BLaER1 (cell line): ENCODE measurements at regions not wholly inside any gene's neighbourhood (a gene's known extent, or its start where the extent isn't known, plus 50 kb on each side); places are given as distances from the start of the nearest gene placed in this dataset.

Source experiments
- H3K27ac ChIP-seq: shearing (Covaris generic); formaldehyde crosslinking; 2 replicates; pipeline ENCODE4 v1.8.1; 2022
- H3K27me3 ChIP-seq: shearing (Covaris generic); formaldehyde crosslinking; 2 replicates; pipeline ENCODE4 v1.8.1; 2022
- H3K36me3 ChIP-seq: shearing (Covaris generic); formaldehyde crosslinking; 2 replicates; pipeline ENCODE4 v1.8.1; 2022
- H3K4me1 ChIP-seq: shearing (Covaris generic); formaldehyde crosslinking; 2 replicates; pipeline ENCODE4 v1.8.1; 2022
- H3K4me2 ChIP-seq: shearing (Covaris generic); formaldehyde crosslinking; 2 replicates; pipeline ENCODE4 v1.8.1; 2022
- H3K4me3 ChIP-seq: shearing (Covaris generic); formaldehyde crosslinking; 2 replicates; pipeline ENCODE4 v1.8.1; 2022
- H3K9ac ChIP-seq: shearing (Covaris generic); formaldehyde crosslinking; 2 replicates; pipeline ENCODE4 v1.8.1; 2022
- H3K9me3 ChIP-seq: shearing (Covaris generic); formaldehyde crosslinking; 2 replicates; pipeline ENCODE4 v1.8.1; 2022
- H4K20me1 ChIP-seq: shearing (Covaris generic); formaldehyde crosslinking; 2 replicates; pipeline ENCODE4 v1.8.1; 2022
- Cebpa-rat ChIP-seq: shearing (Covaris generic); IDR thresholded peaks from 2 replicates; pipeline ENCODE4 v1.8.1; 2022

DNA sequence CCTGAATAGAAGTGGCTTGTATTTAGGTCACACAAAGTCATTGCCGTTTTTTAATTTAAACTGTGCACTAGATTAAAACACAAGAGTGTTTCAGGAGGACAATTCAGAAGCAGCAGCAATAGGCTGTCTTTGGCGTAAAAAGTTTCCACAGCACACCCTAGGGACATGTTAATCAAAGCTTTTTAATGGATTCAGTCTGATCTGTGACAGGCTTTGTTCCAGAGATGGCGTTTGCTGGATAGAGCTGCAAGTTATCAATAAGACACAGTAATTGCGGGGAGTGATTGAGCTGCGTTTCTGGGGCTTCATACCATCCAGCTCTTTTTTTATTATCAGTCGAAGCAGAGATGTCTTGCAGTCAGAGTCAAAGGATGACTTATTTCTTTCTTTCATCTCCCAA, 300.3 kb downstream of the ZNF608 start:
- no peak overlapping the region for H3K27ac ChIP-seq
- TF ChIP-seq Cebpa-rat, result no peak
- peaks cover 32% of the 10 kb centered on the region for H3K4me1 ChIP-seq
- no peak overlapping the region for H3K9ac ChIP-seq
- H4K20me1 ChIP-seq, result no peaks in the 10 kb centered on the region
- no peaks in the 10 kb centered on the region for H3K36me3 ChIP-seq
- H3K4me3 ChIP-seq, result no peak overlapping the region
- peaks cover 7% of the 10 kb centered on the region; the same call in 1 of the 2 replicates for H3K9me3 ChIP-seq
- H3K4me2 ChIP-seq, result no peak overlapping the region; the same call in 1 of the 2 replicates
- H3K27me3 ChIP-seq, result no peaks in the 10 kb centered on the region

DNA sequence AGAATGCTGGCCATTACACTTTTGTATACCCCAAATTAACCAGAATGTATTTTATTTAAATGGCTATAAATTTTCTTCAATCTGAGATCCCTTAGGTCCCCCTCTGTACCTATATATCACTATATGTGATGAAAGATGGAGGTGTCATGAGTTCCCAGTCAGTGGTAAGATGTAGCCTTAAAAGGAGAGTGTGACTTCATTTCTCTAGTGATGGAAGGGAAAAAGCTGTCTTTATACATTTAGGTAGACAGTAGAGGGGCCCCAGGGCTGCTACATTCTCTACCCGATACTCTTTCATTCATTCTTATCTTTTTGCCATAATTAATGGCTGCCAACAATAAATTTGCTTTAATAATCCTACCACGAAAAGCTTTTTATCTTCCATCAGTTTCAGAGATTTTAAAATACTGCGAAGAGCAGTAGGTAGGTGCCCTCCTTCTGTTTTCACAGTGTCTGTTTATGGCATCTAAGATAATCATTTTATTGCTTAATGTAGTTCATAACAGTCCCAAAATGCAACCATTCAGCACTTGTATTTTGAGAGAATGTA, 301.3 kb downstream of the ZNF608 start:
- H3K4me2 ChIP-seq, result no peak overlapping the region
- no peaks in the 10 kb centered on the region for H3K36me3 ChIP-seq
- no peaks in the 10 kb centered on the region for H3K27me3 ChIP-seq
- no peak overlapping the region for H3K4me3 ChIP-seq
- no peak overlapping the region for H3K9ac ChIP-seq
- H3K27ac ChIP-seq, result no peak overlapping the region
- H3K4me1 ChIP-seq, result peaks cover 28% of the 10 kb centered on the region
- H3K9me3 ChIP-seq, result peaks cover 7% of the 10 kb centered on the region; the same call in 1 of the 2 replicates
- no peak for TF ChIP-seq Cebpa-rat
- no peaks in the 10 kb centered on the region for H4K20me1 ChIP-seq

DNA sequence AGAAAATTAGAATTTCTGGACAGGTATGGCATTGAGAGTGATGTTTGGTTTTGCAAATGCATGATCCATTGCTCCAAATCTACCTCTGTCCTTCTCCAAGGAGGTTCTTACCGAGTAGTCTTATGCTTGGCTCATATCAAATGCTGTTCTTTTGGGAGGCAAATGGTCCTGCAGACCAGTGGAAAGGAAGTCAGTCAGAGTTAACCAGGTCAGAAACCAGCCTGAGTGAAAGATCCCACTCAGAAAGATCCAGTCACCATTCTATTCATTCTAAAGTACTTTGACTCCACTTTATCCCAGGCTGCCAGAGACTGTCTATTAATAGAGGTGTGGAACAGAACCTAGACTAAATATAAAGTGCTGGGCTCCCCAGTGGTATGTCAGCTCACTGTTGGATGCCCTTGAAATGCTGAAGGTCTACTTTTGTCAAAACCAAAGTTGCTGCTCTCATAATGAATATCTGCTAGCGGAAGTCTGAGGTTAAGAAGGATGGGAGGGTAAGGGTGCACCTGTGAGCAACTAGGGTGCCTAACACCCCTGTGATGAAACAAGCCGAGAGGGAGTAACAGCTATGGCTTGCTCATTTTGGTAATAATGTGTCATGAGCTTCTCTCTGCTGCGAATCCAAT, 302.2 kb downstream of the ZNF608 start:
- Histone ChIP-seq H3K27me3 (peaks cover 6% of the 10 kb centered on the region; the same call in 1 of the 2 replicates), H3K27ac (no peak overlapping the region), H3K9ac (no peak overlapping the region), H3K9me3 (peaks cover under 1% of the 10 kb centered on the region; the same call in 1 of the 2 replicates), H3K4me1 (peaks cover 30% of the 10 kb centered on the region), H3K4me2 (peak overlapping the region; percentile 65), H3K4me3 (no peak overlapping the region), H4K20me1 (no peaks in the 10 kb centered on the region), H3K36me3 (no peaks in the 10 kb centered on the region)
- no peak for TF ChIP-seq Cebpa-rat

DNA sequence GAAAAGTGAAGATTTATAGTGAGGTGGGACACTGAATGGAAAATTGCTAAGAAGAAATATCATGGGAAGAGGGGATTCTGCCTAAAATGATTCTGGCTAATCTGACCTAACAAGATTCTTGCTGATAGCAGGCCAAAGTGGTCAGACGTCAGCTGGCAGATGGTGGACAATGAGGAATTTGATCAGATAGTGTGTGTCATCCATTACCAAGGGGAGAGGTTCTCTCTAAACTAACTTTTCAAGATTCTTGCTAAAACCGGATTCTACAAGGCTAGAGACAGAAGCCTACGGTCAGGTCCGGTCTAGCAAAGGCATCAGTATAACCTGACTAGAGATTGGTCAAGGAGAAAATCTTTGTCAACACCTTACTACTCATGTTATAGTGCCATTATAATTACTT, 306.0 kb downstream of the ZNF608 start:
- H3K4me2 ChIP-seq, result no peak overlapping the region
- H3K4me3 ChIP-seq, result no peak overlapping the region
- 0 out of 2 replicates have a peak, but pooled peaks cover 4% of the 10 kb centered on the region for H3K9me3 ChIP-seq
- H3K36me3 ChIP-seq, result no peaks in the 10 kb centered on the region
- peaks cover 23% of the 10 kb centered on the region for H3K27me3 ChIP-seq
- peaks cover 32% of the 10 kb centered on the region for H3K4me1 ChIP-seq
- H3K27ac ChIP-seq, result no peak overlapping the region
- no peak overlapping the region for H3K9ac ChIP-seq
- H4K20me1 ChIP-seq, result no peaks in the 10 kb centered on the region
- no peak for TF ChIP-seq Cebpa-rat

DNA sequence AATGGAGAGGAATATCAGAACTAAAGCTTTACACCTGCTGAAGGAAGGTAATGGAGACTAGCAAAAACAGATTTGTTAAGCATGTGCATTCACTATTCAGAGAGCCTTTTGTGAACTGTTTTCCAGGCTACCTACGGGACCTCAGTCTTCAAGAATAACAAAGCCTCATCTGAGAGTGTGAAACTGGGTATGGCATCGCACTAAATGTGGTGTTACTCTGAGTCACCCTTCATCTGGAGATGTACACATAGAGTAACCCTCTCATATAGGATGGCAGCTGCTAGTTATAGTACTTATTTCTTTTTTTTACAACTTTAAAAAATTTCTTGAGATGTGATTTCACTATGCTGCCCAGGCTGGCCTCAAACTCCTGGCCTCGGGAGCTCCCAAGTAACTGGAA, 306.8 kb downstream of the ZNF608 start:
- peak overlapping the region; percentile 55 for H3K4me2 ChIP-seq
- no peaks in the 10 kb centered on the region for H4K20me1 ChIP-seq
- H3K27ac ChIP-seq, result no peak overlapping the region
- no peak overlapping the region for H3K4me3 ChIP-seq
- no peaks in the 10 kb centered on the region for H3K36me3 ChIP-seq
- H3K27me3 ChIP-seq, result peaks cover 23% of the 10 kb centered on the region
- no peak overlapping the region for H3K9ac ChIP-seq
- H3K4me1 ChIP-seq, result peaks cover 23% of the 10 kb centered on the region
- peaks cover 12% of the 10 kb centered on the region; the same call in 1 of the 2 replicates for H3K9me3 ChIP-seq
- TF ChIP-seq Cebpa-rat, result no peak

DNA sequence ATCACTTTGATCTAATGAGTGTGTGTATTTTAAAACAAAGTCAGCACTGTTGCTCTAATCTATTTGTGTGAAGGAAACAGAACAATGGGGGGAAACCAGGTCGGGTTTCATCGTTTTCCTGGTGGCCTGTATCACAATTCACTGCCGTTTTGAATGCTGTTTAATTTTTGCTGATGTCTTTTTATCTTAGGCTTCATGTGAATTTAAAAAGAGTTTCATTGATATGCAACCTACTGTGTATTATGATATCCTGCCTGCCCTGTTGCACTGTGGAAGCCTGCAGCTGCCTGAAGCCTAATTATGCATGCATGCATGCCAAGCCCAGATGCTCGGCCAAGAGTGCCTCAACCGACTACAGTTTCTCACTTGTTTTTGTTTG, 307.5 kb downstream of the ZNF608 start:
- Histone ChIP-seq H4K20me1 (no peaks in the 10 kb centered on the region), H3K4me1 (peaks cover 16% of the 10 kb centered on the region), H3K9ac (no peak overlapping the region), H3K36me3 (no peaks in the 10 kb centered on the region), H3K27me3 (peaks cover 23% of the 10 kb centered on the region), H3K4me2 (peak overlapping the region; percentile 55), H3K9me3 (peaks cover 16% of the 10 kb centered on the region; the same call in 1 of the 2 replicates), H3K27ac (no peak overlapping the region), H3K4me3 (no peak overlapping the region)
- TF ChIP-seq Cebpa-rat, result no peak

DNA sequence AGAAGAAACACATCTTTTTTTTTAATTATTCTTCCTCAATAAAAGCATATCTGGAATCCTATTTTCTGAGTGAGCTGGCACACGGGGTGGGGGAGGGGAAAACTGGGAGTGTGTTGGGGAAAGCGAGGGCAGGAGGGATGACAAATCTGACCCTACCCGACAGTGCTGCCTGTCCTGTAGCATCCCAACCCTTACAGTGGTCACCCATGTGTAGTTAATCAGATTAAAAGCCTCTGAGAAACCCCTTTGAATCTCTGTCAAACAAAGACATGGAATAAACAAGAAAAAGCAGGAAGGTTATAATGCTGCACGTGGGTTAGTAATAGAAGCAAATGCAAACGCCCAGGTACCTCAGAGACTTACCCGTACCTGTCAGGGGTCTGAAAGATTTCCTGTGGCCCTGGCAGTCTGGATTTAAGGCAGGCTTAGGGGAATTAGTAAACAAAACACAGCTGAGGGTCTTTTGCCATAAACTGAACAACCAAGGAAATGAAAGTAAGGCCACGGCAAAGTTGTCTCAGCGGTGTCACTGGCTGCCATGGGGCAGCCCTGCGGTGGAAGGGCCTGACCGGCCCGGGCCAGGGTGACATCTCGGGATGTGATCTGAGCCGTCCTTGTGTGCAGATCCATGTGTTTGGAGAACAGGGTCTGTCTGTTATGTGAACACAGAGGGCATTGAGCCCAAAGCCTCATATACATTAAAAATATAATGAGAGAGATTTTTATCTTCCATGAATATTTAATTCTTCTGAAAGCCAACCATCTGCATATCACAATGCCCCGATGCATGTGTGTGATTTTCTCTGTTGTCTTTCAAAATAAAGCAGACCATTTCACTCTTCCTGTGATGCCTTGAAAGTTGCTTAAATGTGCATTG, 308.2 kb downstream of the ZNF608 start:
- Histone ChIP-seq H3K27me3 (peaks cover 23% of the 10 kb centered on the region), H3K4me3 (peak overlapping the region; percentile 3; the same call in 1 of the 2 replicates), H3K4me2 (peak overlapping the region; percentile 55), H3K4me1 (peaks cover 16% of the 10 kb centered on the region), H3K9me3 (peaks cover 16% of the 10 kb centered on the region; the same call in 1 of the 2 replicates), H3K9ac (no peak overlapping the region), H3K36me3 (no peaks in the 10 kb centered on the region), H4K20me1 (no peaks in the 10 kb centered on the region), H3K27ac (no peak overlapping the region)
- TF ChIP-seq Cebpa-rat, result no peak

DNA sequence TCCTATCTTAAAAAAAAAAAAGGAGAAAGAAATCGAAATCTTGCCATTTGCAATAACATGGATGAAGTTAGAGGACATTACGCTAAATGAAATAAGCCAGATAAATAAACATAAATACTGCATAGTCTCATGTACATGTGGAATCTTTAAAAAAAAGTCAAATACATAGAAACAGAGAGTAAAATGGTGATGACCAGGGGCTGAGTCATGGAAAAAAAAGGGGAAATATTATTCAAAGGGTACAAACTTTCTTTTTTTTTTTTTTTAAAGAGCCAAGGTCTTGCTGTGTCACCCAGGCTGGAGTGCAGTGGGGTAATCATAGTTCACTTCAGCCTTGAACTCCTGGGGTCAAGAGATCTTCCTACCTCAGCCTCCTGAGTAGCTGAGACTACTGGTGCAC, 310.1 kb downstream of the ZNF608 start:
- H3K4me2 ChIP-seq, result no peak overlapping the region
- H3K36me3 ChIP-seq, result no peaks in the 10 kb centered on the region
- H3K9me3 ChIP-seq, result peaks cover 16% of the 10 kb centered on the region; the same call in 1 of the 2 replicates
- no peak for TF ChIP-seq Cebpa-rat
- no peak overlapping the region for H3K4me3 ChIP-seq
- peaks cover 23% of the 10 kb centered on the region for H3K27me3 ChIP-seq
- H3K4me1 ChIP-seq, result peaks cover 16% of the 10 kb centered on the region
- no peak overlapping the region for H3K27ac ChIP-seq
- no peaks in the 10 kb centered on the region for H4K20me1 ChIP-seq
- no peak overlapping the region for H3K9ac ChIP-seq

DNA sequence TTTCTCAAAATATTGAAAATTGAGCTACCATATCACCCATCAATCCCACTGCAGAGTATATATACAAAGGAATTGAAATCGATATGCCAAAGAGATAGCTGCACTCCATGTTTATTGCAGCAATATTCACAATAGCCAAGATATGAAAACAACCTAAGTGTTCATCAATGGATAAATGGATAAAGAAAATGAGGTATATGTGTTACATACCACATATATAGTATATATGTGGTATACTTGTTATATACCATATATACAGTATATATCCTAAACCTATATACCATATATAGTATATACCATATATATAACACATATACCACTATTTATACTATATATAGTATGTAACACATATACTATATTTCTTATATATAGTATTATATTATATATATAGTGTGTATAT, 313.3 kb downstream of the ZNF608 start:
- H3K36me3 ChIP-seq, result no peaks in the 10 kb centered on the region
- TF ChIP-seq Cebpa-rat, result no peak

DNA sequence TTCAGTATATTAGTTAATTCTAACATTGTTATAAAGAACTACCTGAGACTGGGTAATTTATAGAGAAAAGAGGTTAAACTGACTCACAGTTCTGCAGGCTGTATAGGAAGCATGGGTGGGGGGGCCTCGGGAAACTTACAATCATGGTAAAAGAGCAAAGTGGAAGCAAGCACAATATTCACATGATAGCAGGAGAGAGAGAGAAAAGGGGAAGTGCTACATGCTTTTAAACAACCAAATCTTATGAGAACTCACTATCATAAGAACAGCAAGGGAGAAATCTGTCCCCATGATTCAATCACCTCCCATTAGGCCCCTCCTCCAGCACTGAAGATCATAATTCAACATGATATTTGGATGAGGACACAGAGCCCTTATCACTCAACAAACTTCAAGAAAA, 324.9 kb downstream of the ZNF608 start:
- Histone ChIP-seq H3K36me3 (no peaks in the 10 kb centered on the region), H3K4me2 (no peak overlapping the region), H3K9ac (no peak overlapping the region), H3K27me3 (no peaks in the 10 kb centered on the region), H3K4me3 (no peak overlapping the region), H3K27ac (no peak overlapping the region), H3K4me1 (peaks cover 10% of the 10 kb centered on the region), H3K9me3 (peaks cover 19% of the 10 kb centered on the region), H4K20me1 (no peaks in the 10 kb centered on the region)
- no peak for TF ChIP-seq Cebpa-rat

More for the DNA sequence above, 313.3 kb downstream of the ZNF608 start:
- H3K4me1 ChIP-seq, result peaks cover 3% of the 10 kb centered on the region
- H4K20me1 ChIP-seq, result no peaks in the 10 kb centered on the region
- no peak overlapping the region for H3K4me2 ChIP-seq
- H3K9ac ChIP-seq, result no peak overlapping the region
- no peak overlapping the region for H3K27ac ChIP-seq
- H3K27me3 ChIP-seq, result peaks cover 6% of the 10 kb centered on the region
- peaks cover 25% of the 10 kb centered on the region; the same call in 1 of the 2 replicates for H3K9me3 ChIP-seq
- no peak overlapping the region for H3K4me3 ChIP-seq
